ENCODE measurements at regions not wholly inside any gene's neighbourhood (a gene's known extent, or its start where the extent isn't known, plus 50 kb on each side); places are given as distances from the start of the nearest gene placed in this dataset.
"Not testable (repeated sequence)": the region's sequence is repeated elsewhere in the genome, so short reads cannot be mapped to it uniquely, and the experiment has no call there.

GRCh38 chr16:60225541-60225940, 1491.4 kb upstream of the GOT2 start:
- no peak for TF ChIP-seq ZFX (IDR thresholded peaks at IDR 0.05)
- TF ChIP-seq, protein P1, sequence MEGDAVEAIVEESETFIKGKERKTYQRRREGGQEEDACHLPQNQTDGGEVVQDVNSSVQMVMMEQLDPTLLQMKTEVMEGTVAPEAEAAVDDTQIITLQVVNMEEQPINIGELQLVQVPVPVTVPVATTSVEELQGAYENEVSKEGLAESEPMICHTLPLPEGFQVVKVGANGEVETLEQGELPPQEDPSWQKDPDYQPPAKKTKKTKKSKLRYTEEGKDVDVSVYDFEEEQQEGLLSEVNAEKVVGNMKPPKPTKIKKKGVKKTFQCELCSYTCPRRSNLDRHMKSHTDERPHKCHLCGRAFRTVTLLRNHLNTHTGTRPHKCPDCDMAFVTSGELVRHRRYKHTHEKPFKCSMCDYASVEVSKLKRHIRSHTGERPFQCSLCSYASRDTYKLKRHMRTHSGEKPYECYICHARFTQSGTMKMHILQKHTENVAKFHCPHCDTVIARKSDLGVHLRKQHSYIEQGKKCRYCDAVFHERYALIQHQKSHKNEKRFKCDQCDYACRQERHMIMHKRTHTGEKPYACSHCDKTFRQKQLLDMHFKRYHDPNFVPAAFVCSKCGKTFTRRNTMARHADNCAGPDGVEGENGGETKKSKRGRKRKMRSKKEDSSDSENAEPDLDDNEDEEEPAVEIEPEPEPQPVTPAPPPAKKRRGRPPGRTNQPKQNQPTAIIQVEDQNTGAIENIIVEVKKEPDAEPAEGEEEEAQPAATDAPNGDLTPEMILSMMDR (conservative IDR thresholded peaks at IDR 0.05), result no peak
- no peak overlapping the region for H3K27ac ChIP-seq

DNA sequence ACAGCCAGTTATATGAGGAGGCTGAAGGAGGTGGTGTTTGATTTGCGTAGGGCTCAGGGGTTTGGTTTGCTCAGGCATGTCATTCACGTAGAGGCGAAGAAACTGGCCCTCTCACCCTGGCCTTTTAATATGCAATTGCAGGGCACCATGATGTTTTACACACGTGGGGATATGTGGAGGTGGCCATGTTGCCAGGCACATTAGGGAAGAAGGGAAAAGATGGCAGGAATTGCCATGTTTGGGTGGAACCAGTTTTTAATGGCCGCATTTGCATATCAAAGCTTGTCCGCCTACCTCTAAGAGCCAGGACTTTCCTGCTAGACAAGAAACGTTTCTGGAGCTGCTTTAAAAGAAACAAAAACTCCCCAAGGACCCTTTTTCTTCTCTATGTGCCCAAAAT, 1483.7 kb upstream of the GOT2 start:
- no peak for TF ChIP-seq ZFX (IDR thresholded peaks at IDR 0.05)
- TF ChIP-seq, protein P1 (conservative IDR thresholded peaks at IDR 0.05), result no peak

DNA sequence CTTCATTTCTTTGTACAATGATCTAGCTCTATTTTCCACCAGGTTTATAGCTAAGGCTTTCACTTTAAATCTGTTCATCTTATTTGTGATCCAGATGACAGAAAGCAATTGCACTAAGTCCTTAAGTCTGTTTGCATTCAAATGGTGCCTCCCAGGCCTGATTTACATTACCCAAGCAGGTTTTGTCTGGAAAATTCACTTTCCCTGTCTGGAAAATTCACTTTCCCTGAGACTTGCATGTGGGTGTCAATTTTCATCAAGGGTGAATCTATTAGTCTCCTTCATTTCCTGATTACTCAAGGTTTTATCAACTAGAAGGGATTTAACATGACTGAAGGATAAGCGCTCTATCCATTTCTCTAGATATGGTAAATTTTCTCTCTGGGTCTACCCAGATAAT, 1480.2 kb upstream of the GOT2 start:
- no peak overlapping the region for H3K27ac ChIP-seq
- TF ChIP-seq ZFX (IDR thresholded peaks at IDR 0.05), result no peak
- TF ChIP-seq, protein P1 (conservative IDR thresholded peaks at IDR 0.05), result no peak

More for the DNA sequence above, 1483.7 kb upstream of the GOT2 start:
- H3K27ac ChIP-seq, result no peak overlapping the region

DNA sequence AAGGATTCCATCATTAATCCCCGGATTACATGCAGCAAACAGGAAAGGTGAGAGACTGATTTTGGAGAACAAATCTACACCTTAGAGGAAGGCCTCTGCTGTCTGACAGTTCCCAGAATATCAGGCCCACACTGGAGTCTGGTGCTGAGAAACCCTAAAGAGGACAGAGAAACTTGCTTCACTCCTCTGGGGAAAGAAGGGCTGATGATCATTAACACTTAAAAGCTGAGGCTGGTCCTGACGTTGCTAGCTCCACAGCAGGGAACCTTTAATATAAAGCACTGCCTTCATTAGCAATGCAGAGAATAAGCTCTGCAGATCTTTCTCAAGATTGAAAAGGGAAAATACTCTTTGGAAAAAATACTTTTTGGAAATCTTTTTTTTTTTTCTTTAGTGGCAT, 1472.4 kb upstream of the GOT2 start:
- H3K27ac ChIP-seq, result no peak overlapping the region
- TF ChIP-seq ZFX (IDR thresholded peaks at IDR 0.05), result no peak

DNA sequence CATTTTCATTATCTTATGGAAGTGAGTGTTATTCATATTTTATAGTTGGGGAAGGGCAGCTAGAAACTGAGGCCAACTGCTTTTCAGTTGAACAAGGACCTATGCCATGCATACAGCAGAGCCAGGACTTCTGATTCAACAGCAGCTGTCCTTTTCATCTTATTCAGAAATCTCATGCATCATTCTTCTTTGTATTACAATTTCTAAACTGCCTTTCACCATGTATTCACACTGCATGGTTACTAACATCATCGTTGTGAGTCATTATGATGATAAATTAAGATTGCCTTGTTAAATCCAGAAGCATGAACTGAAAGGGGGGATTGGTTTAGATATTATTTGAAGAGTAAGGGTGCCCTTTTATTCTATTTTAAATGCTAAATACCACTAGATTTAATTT, 1470.1 kb upstream of the GOT2 start:
- H3K27ac ChIP-seq, result no peak overlapping the region
- TF ChIP-seq ZFX (IDR thresholded peaks at IDR 0.05), result no peak
- TF ChIP-seq, protein P1 (conservative IDR thresholded peaks at IDR 0.05), result no peak

- TF ChIP-seq ZFX (IDR thresholded peaks at IDR 0.05), result no peak
- TF ChIP-seq, protein P1 (conservative IDR thresholded peaks at IDR 0.05), result peak; percentile 58
These were observed 1469.5 kb upstream of the GOT2 start for GRCh38 chr16:60203525-60204124.

GRCh38 chr16:60200729-60201128, 1466.6 kb upstream of the GOT2 start:
- not testable (repeated sequence) for H3K27ac ChIP-seq

More at GRCh38 chr16:60203525-60204124, 1469.5 kb upstream of the GOT2 start:
- no peak overlapping the region for H3K27ac ChIP-seq

DNA sequence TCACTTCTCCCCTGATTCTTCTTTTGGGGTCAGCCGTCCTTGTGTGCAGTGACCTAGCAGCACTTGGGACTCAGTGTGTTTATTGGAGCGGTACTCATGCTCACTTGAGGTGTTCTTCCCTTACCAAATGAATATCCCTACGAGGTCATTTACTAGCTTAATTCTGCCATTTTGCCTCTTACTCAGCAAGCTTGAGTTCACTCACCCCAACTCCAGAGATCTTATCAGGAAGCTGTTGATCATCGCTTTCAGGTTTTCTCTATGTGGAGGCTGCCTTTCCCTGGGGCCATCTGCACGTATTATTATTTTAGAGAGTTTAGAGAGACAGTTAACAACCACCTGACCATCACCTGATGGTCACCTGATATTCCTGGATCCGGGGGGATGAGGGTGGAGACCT, 1466.0 kb upstream of the GOT2 start:
- H3K27ac ChIP-seq, result no peak overlapping the region
- TF ChIP-seq, protein P1 (conservative IDR thresholded peaks at IDR 0.05), result no peak
- TF ChIP-seq ZFX (IDR thresholded peaks at IDR 0.05), result no peak
